ENCODE measurements at regions not wholly inside any gene's neighbourhood (a gene's known extent, or its start where the extent isn't known, plus 50 kb on each side); places are given as distances from the start of the nearest gene placed in this dataset.

- TF ChIP-seq CTCF (IDR thresholded peaks at IDR 0.05; ENCODE audit: low read length) (no peak), EZH2 (IDR thresholded peaks at IDR 0.05; ENCODE audit: borderline replicate concordance, low read length) (no peak)
Measured at GRCh38 chr1:234750922-234751627, 141.1 kb upstream of the IRF2BP2 start.
